GM19025 (cell line): ENCODE measurements at regions not wholly inside any gene's neighbourhood (a gene's known extent, or its start where the extent isn't known, plus 50 kb on each side); places are given as distances from the start of the nearest gene placed in this dataset.

Experiments used
- ATAC-seq: cut with Tn5 transposase; IDR thresholded peaks from one replicate; pipeline ENCODE4 v1.9.1; 2021; ENCODE audit warnings: mild to moderate bottlenecking, low read depth, moderate library complexity; ENCODE audit not compliant: unreplicated experiment

GRCh38 chr18:64276311-64277090, 127.6 kb upstream of the LINC00305 start:
- no peak for ATAC-seq

- no peak for ATAC-seq
These were observed 126.9 kb upstream of the LINC00305 start for GRCh38 chr18:64275593-64276300.

GRCh38 chr18:64273724-64274123, 124.8 kb upstream of the LINC00305 start:
- no peak for ATAC-seq

- ATAC-seq: no peak
These were observed 123.2 kb upstream of the LINC00305 start for GRCh38 chr18:64271975-64272659.

GRCh38 chr18:64271246-64271645, 122.4 kb upstream of the LINC00305 start:
- no peak for ATAC-seq

DNA sequence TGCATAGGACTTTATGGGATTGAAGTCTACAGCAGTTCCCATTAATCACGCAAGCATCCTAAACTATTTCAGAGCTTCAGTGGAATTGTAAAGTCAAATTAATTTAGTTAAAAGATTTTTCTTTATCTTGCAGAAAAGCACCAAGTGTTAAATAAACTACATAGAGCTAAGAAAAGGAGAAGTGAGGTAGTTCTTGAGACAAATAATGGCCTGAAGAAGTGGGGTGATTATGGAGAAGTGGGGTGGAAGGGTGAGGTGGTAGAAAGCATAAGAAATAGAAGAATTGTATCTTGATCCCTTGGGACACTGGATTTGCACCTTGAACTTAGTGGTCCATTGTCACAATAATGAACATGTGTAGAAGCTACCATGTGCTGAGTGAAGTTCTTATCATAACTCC, 121.7 kb upstream of the LINC00305 start:
- ATAC-seq: no peak

DNA sequence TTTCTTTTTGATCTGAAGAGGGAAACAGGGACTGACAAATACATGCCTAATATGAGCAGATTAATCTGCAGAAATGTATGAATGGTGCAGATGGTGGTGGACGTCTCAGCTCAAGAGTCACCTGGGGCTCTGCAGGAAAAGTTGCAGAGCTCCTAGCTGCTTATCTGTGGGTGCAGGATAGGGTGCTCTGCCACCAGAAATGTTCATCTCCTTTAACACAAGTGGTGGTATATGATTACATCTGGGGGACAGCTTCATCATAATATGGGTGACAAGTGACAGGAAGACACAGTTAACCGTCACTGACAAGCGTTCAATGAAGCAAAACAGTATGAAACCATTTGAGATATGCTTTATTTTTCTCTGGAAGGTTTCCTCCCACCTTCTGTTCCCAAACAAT, 121.2 kb upstream of the LINC00305 start:
- no peak for ATAC-seq

DNA sequence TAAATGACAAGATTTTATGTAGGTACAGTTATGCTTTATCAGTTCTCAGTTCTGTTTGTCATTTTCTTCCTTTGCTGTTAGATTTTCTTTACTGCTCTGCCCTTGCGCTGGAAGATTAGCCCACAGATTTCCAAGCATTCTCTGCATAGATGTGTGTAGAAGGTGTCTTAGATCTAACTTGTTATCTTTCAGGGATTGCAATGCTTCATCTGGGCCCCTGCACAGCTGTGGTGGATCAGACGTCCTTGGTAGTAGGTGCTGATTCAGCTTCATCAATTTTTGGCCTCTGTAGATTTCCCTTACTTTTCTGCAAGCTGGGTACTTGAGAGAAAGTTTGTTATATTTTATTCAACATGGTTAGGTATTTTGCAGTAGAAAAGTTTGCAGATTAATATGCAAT, 115.3 kb upstream of the LINC00305 start:
- ATAC-seq: no peak

DNA sequence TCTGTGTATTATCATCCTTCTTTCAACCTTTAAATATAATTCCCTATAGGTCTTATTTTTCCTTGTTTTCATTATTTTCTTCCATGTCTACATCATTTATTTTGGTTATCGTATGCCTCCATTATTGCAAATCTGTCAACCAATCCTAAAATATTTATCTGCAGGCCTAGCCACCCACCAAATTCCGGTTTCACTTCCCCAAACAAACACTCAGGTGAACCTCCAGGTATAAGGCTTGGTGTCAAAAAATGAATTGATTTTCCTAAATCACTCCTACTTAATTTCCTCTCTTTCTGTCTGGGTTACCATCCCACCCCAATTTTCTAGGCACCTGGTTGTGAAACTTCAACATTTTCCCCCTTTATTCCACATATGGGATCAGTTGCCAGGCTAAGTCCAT, 111.9 kb upstream of the LINC00305 start:
- no peak for ATAC-seq

DNA sequence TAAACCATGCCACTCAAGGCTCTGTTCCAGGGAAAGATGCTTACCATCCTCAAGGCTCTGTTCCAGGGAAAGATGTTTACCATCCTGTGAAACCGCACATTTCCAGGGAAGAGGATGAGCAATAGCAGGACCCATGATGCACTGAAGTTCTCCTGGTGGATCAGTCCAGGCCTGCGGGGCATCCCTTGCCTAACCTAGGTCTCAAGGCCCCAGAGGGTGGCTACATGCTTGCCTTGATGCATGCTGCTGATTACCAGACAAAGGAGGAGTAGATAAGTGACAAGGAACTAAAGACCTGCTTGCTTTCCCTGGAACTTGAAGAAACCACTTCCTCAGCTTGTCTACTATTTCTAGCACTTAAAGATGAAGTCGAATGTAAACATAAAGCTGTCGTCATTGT, 111.0 kb upstream of the LINC00305 start:
- no peak for ATAC-seq

DNA sequence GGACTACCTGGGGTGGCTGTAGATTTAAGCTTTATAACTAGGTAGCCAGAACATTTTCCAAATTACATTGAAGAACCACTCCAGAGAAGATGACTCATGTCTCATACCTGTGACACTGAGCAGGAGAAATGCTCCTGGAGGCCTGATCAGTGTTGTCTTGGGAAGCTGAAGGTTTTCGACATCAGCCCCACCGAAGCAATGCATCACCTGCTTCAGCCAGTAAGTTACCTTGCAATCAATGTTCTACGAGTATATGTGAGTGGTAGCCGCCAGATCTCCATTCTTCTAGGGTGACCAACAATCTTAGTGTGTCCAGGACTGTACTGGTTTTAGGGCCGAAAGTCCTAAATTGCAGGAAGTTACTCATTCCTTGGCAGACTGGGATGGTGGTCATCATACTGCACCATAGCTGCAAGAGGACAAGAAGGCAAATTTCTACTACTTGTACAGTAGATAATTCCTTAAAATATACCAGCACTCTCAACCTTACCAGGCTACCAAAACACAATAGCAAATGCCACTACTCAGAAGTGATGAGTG, 109.3 kb upstream of the LINC00305 start:
- no peak for ATAC-seq

DNA sequence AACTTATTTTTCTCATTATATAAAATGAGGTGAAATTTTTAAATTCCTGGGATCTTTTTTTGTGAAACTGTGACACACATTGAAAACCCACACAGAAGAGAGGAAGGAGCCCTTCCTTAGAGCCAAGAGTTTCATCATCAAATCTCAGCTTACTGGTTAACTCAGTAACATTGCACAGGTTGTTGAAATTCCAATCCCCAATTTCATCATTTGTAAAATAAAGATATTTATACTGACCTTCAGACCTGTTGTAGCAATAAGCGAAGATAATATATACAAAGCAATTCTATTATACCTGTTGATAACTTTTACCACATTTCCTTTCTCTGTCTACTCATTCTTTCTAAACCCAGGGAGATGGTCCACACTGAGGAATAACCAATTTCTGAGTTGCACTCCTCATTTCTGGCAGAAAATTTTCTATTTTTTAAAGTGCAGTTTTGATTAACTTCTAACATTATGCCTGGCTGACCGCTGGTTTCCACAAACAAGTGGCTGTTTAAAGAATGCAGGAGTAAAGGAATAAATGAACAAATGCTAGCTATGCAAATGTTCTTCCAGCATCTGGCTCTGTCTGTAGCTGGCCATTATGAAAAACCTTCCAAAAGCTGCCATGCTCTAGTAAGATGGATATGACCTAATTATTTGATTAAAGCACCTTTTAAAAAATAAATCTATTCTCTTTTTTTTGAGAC, 105.7 kb upstream of the LINC00305 start:
- ATAC-seq: no peak

GRCh38 chr18:64253873-64254272, 105.0 kb upstream of the LINC00305 start:
- no peak for ATAC-seq

DNA sequence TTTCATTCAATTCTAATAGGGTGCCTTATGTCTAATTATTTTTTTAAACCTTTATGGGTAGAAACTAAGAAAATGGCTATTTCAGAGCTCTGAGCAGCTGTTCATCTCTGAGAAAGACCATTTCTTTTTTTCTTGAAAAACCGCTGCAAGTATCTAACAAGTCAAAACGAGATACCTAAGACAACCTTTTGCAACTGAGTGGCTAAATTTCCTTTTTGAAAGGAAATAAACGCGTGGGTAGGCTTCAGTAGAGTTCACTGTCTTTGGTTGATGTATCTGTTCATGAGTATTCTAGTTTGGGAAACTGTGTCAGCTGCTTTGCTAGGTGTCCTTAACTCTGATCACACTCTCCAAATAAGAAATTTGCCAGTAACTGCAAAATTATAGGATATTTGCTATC, 104.3 kb upstream of the LINC00305 start:
- ATAC-seq: no peak

GRCh38 chr18:64248836-64249235, 99.9 kb upstream of the LINC00305 start:
- ATAC-seq: no peak

DNA sequence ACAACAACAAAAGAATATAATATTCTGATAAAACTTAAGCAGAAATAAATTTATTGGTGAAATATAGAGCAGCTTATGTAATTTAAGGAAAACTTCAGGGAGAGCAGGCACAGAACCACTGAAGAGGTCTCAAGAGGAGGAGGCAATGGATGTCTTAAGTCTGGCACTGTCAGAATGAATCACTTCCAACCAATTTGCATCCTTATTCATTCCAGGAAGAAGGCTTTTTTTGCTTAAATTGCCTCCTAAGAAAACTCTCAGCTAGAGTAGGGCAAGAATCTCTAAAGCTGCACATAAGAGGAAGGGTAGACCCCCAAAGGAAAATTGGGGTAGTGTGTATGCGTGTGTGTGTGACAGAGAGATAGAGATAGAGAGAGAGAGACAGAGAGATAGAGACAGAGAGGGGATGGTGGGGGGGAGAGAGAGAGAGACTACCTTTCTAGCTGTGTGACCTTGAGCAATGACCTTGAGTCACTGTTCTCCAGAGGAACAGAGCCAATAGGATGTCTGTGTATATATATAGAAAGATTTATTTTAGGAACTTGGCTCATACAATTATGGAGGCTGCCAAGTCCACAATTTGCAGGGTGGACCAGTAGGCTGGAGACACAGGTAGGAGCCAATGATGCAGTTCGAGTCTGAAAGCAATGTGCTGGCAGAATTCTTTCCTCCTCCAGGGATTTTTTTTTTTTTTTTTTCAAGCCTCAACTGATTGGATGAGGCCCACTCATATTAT, 96.4 kb upstream of the LINC00305 start:
- no peak for ATAC-seq

DNA sequence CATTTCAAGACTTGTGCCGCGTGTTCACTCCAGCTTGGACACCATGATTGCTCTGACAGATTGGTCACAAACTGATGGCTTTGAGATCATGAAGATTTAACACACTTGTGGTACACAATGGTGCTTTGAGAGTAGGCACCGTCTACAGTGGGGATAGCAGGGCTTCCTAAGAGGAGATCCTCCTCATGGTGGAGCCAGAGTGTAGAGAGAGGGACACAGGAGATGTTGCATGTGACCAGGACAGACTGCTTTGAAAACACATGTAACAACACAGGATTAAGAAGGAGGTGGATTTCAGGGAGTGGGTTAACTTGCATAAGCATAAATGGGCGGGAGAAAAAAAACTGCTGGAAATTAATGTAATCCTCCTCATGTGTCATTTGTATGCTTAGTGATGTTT, 95.7 kb upstream of the LINC00305 start:
- ATAC-seq: no peak

GRCh38 chr18:64240316-64240715, 91.4 kb upstream of the LINC00305 start:
- ATAC-seq: no peak

- no peak for ATAC-seq
These were observed 89.2 kb upstream of the LINC00305 start for GRCh38 chr18:64238076-64238475.

DNA sequence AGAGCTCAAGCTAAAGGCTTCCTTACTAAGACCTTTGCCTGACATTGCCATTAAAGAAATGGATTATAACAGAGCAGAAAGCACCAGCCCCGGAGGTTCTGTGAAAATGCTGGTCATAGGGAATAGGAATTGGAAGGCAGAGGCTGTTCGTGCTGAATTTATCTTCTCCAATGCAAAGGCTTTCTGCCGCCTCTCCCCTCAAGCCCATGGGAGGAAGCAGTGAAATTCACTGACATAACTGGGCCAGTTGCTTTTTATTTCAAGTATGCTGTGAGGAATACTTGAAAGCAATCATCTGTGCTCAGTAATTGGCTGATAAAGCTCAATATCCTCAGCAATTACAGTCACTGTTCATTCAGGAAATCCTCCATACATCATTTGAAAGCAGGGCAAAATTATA, 85.4 kb upstream of the LINC00305 start:
- ATAC-seq: no peak
